Activated T-cell treated with anti-CD3 and anti-CD28 coated beads, Interleukin-2, amount 50 U/mL, for 48 hours (primary cell): ENCODE measurements at regions not wholly inside any gene's neighbourhood (a gene's known extent, or its start where the extent isn't known, plus 50 kb on each side); places are given as distances from the start of the nearest gene placed in this dataset.

Source experiments
- DNase-seq, 2 experiments: peaks; one replicate each; pipeline ENCODE4 v3.0.0-alpha.2; 2020

DNA sequence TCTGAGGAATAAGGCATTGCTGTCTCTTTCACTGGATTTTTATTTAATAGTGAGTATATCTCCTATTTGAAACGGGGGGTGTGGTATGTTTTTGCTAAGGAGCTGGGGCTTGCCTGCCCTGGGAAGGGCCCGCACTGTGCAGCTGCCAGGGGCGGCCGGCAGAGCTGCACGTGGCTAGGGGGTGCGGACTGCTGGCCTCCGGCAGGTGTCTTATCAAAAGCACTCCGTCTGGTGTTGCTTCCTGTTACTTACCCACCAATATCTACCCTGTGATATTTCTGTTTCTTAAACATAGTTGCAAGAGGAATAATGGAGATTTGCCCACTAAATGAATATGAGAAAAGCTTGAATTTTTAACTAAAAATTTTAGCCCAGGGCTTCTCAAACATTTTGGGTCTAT, 232.0 kb downstream of the IRX1 start:
- no peak for DNase-seq

DNA sequence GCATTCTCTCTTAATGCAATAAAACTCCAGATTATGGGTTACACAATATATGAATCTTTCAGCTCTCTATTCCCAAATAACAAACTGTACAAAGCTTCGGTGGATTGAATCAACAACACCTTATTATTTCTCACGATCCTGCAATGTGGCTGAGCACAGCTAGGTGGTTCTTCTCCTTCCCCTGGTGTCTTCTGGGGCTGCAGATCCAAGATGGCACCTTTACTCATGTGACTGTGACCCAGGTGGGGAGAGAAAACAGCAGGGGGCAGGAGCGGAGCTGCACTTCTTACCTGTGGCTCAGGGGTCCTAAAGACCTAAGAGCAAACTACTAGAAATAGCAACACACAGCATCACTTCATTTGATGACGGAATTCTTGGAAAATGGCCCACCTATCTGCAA, 233.1 kb downstream of the IRX1 start:
- DNase-seq: no peak

DNA sequence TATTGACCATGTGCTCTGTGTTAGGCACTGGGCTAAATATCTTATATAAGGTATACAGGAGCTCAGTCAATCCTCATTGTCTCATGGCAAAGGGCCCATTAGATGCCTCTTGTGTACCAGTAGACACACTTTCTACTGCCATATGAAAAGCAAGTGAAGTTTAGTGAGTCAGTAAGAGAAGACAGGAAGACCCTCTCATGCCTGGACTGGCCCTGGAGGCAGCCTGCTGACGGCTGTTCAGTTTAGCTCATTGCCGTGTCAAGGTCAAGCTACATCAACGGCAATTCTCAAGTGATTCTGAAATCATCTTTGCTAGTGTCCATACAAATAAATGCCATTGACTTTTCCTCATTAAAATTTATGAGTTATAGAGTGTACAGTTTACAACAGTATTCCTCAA, 237.9 kb downstream of the IRX1 start:
- no peak for DNase-seq

DNA sequence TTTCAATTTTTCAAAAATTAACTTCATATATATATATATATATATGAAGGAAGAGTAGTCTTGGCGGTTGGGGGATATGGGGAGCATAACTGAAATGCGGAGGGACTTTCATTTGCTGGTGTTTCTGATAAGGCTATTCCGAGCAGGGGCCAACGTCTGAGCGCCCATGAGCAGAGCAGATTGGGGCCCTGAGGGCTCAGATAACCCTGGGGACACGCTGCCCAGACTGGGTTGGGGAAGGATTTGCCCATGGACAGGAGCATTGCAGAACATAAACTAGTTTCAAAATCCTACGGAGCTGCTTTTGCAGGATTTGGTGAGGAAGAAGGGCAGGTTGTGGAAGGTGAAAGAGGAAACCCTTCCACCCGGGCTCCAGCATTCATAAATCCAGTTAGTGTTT, 240.2 kb downstream of the IRX1 start:
- no peak for DNase-seq

DNA sequence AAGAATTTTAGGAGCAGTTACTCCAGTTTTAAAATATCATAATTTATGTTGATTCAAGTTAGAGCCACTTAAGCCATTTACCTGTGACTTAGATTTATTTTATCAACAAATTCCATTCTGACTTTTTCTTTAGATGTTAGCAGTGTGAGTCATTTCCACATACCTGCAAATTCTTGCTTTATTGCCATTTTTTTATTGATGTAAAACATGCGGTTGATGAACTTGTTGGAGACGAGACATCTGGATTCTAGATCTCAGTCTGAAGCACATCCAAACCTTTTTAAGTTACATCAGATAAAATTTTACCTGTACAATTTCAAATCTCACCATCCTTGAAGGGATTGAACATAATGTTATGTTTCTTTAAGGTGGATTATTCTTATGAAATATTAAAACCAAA, 240.9 kb downstream of the IRX1 start:
- DNase-seq: no peak

DNA sequence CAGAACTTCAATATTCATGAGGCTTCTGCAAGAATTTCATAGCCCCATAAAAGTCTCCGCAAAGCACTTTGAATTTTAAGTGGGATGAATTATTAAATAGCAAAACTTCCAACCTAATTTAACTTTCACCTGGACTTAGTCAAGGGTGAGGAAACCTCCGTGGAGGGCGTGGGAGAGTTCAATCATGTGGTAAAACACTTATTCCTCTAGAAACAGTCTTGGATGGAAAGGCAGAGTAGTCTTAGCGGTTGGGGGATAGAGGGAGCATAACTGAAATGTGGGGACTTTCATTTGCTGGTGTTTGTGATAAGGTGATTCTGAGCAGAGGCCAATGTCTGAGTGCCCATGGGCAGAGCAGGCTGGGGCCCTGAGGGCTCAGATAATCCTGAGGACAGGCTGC, 241.9 kb downstream of the IRX1 start:
- no peak for DNase-seq

DNA sequence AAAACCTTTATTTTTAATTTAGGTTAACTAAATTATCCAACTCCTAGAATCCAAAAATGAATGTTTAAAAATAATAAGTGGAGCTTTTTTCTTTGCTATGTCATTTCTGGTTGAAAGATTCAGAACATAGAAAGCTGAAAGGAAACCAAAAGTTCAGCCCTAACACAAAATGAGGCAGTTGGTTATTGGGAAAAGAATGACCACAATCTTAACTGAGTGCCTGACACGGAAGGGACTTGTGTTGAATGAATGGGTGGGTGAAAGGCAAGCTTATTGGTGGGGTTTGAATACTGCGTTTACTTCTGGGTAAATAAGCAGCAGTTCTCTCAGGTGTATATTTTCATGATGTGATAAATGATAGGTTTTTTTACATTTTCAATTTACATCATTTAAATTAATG, 243.5 kb downstream of the IRX1 start:
- no peak for DNase-seq

DNA sequence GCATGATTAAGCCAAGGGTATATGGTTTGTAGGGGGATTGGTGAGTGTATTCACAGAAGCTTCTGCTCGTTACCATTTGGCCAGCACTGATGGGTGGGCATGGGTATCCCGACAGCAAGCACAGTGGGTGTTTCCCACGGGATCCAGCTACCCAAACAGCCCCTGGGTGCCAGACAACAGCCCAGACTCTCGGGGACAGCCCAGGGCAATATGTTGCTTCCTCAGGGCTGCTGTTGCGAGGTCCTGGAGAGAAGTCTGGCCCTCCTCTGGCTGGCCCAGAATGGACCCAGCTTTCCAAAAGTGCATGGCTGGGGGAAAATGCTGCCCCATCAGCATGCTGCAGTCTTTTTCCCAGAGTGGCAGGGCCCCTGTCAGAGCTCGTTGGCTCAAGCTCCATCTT, 247.0 kb downstream of the IRX1 start:
- no peak for DNase-seq

DNA sequence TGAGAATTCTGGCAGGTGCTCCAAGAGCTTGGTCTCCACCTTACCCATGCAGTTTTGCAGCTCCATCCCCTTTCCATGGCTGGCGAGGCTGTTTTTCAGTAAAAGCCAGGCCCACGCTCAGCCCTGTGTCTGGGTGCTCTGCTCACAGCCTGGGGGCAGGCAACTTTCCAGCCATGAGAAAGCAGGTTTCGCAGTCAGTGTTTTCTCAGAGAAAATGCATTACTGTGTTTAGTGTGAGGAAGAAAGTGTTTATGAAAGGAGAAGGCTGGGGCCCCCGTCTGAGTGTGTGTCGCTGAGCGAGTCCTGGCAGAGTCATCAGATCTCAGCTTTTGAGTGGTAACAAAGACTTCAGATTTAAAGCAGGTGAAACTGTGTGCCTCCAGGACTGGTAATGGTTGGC, 248.1 kb downstream of the IRX1 start:
- no peak for DNase-seq

DNA sequence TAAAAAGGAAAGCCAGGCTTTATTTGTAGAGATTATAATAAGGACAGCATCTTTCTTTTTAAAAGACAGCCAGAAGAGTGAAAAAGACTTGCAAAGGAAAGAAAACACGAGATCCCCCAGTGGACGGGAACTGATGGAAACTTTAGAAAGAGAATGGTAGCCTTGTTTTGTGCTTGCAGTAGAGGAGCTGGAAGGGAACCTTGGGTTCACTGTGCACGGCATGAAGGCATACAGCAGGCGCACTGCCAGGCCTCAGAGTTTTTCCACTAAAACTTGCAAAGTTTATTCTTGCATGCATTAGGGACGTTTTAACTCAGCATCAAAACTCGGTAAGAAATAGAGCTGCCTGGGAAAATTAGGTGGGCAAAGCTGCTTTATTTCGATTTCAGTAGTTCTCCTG, 248.6 kb downstream of the IRX1 start:
- no peak for DNase-seq

DNA sequence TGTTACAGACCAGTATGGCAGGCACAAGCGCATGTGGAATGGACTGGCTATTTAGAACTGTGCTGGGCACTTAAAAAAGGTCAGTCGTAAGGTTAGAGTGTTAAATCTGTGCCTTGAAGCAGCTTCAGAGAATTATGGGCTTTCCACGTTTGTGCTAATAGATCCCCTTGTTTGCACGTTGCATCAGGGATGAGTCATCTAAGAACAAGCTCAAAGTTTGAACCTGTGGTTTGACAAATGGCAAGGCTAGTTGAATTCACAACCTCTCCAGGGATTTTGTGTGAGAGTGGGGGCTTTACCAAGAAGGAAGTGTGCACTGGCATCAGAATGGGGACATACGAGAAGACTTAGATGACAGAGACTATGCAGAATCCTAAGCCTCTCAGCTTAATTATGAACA, 249.6 kb downstream of the IRX1 start:
- no peak for DNase-seq

DNA sequence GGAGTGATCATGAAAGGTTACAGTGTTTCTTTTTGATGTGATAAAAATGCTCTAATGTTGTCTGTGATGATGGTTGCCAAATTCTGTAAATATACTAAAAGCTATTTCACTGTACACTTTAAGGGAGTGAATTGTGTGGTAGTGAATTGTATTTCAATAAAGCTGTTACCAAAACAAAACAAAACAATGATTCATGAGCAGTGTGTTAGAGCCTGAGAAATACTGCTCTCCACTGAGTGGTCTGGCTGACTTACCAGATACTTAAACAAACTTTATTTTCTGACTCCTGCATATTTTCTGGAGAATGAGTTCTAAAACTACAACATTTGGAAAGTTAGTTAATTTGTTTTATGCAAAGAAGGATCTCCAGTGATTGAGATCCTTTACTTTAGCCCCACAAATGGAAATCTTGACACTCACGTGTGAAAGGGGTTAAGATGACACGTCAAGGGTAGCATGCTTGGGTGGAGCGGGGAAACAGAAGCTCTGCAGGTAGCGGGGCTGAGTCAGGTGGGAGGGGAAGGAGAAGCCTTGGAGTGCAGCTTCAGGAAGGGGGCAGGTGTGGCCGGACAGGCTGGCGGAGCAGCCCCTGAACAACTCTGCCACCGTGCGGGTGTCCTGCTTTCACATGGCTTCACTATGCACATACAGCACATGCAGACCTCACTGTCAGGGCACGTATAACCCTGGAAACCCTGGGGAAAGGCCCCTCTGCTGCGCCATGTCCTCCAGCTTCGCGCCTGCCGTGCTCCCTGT, 256.7 kb downstream of the IRX1 start:
- no peak for DNase-seq

DNA sequence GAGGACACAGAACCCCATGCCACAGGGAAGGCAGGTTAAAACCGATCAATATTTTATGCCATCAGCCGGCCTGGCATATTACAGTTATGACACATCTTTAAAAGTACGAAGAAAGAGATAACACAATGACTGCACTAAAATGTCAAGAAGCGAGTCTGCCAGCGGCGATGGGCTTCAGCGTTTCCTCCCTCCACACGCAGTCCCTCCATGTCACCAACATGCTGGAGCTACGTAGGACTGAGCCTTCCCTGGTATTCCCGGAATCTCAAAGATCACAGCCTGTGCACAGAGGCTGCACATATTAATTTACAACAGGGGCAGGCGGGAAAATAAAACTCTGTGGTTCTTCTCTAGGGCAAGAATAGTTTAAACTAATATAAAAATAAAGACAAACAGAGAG, 257.7 kb downstream of the IRX1 start:
- no peak for DNase-seq

DNA sequence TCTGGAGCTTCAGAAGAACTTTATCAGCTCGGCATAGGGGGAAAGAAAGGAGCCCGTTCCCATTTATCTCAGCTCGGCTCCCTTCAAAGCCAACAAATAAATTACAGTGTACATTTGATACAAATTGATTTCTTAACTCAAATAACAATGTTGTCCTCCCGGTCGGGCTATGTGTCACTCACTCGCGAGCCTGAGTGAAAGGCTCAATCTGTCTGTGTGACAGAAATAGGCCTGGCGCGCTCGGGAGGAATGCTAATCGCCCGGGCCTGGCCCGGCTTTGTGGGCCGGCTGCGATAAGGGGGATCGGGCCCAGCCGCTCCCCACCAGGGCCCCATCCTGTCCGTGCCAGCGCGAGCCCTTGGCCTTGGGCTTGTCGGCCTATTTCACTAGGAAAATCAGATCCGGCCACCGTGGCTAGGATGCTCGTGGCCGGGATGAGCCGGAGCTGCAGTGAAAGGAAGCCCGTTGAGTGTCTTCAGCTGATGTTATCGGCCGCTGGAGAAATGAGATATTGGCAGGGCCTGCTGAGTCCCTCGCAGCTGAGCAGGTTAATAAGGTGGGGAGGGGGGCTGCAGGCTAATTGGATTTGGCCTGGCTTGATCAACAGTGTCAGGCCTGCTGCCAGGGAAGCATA, 258.7 kb downstream of the IRX1 start:
- DNase-seq: no peak

DNA sequence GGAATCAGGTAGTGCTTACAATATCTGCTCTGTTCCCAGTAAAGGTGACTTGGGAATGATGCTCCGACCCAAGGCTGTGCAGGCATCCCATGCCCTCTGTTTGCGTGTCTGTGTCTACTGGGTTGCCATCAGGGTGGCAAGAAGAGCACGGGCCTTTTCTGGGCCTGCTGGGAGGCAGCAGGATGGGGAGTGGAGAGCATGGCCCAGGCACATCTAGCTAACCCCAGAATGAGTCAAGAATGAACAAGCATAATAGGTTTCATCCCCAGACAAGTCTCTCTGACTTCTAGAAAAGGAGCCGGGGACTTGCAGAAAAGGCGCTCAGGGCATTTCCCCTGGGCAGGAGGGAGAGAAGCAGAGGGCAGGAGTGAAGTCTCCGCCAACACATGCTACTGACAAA, 260.4 kb downstream of the IRX1 start:
- no peak for DNase-seq

DNA sequence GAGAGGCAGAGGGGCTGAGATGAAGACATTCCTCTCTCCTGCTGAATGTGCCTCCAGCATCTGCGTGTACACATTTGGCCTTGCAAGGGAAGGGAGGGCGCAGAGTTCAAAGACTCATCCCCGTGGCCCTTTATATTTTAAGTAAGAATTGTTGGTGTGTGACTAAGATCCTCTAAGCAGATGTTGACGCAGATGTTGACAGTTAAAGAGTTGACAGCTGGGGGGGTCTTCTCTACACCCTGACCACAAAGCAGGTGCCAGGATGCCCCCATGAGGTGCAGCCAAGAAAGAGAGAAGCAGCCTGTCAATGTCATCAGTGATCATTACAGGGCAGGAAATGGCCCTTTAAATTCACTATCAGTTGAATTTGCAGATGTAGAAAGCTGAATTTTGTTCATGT, 262.9 kb downstream of the IRX1 start:
- no peak for DNase-seq

DNA sequence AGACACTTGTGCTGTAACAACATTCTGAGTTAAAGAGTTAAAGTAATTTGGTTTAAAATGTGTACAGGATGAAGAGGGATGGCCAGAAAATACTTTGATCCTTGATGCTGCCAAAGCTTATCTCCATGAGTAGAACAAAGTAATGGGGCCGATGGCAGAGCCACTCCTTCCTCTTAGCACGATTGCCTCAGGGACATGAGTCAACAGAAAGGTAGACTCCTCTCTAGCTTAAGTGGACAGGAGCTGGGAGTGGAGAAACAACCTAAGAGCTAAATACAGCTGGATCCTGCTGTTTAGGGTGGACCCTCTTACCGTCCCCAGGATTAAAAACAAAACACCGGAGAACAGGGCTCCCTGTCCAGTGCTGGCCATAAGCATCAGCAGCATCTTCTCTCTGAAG, 267.3 kb downstream of the IRX1 start:
- DNase-seq: no peak

DNA sequence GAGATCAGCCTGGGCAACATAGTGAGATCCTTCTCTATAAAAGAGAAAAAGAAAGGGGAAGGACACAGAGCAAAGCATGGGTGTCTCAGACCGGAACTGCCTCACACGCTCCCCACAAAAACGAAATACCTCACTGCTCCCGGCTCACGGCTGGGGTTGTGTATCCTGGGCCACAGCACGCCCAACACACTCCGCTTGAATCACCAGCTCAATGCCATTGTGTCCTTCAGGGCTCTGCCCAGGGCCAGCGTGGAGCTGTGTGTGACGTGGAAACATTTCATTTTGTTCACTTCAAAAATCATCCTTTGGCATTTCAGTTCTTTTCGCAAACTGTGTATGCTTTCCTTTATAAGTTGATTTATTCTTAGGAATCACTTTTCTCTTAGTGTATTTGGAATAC, 279.5 kb downstream of the IRX1 start:
- DNase-seq: no peak

DNA sequence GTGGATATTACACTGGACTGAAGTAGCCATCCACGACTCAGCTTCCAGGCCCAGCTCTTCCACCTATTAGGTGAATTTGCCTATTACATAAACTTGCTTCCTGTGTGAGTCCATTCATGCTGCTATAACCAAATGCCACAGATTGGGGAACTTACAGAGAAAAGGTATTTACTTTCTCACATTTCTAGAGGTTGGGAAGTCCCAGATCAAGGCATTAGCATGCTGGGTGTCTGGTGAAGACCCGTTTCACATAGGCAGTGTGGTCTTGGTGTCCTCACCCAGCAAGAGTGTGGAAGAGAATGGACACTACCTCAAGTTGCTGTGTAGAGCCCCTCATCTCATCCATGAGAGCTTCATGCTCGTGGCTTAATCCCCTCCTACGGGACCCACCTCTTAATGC, 282.6 kb downstream of the IRX1 start:
- no peak for DNase-seq

DNA sequence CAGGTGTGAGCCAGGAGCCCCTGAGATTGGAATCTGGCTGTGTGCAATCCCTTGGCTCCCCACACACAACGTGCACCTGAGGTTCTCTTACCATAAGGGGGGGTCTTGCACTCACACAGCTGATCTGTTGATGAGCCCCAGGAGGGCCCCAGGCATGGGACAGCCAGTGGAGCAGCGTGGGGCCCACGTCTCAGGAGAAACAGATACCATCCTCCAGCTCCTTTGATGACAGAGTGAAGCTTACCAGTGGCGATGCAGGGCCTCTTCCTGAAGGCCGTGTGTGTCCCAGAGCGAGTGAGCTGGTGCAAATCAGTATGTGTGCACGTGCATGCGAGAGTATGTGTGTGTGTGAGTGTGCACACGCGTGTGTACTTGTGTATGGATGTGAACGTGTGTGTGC, 287.4 kb downstream of the IRX1 start:
- DNase-seq: no peak

DNA sequence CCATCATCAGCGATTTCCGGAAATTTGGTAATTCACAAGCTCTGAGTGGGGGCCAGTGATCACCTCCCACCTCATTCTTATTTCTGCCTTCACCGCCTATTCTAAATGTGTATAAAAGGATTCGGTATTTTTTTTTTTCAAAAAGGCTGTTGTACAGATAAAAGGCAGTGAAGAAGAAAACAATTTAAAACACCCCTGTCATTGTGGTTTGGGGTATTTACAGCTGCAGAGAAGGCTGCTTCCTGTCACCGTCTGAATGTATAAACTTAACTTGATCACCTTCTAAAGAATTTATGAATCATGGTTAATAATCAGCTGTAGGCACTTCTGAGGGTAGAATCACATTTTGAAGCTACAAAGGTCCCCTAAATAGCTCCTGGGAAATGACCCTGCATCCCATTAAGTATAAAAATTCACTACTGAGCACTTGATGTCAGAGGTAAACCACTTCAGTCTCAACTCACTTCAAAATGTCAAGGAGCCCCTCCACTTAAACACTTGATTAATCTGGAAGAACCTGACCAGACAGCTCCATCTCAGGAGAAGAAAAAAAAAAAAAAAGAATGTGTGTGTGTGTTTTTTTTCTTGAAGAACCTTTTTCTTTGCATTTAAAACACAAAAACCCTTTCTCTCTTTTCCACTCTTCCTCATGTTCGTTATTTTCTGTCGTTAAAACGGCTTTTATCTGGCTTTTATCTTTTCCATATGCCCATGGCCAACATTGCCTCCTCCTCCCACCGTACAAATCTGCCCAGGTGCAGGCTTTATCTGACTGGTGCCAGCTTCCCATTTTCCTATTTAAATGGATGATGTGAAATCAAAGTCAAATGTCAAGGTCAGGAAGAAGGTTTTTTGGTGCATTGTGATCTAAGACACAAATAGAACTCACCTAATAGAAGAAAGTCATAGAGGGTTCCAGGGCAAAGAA, 291.2 kb downstream of the IRX1 start:
- no peak for DNase-seq

DNA sequence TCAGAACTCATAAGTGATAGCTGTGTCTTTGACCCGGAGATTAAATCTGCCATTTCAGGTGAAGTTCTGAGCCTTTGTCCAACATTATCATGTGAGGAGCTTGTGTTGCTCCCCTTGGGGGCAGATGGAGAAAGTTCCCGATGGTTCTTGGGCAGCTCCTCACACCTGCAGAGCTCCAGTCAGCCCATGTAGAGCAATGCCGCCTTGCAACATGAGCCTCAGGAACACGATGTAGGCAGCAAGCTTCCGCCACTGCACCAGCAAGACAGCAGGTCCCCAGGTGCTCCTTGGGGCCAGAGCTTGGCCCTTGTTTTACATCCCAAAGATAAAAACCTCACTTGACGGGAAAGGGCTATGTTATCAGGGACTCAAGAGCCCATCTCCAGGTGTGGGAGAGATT, 292.7 kb downstream of the IRX1 start:
- no peak for DNase-seq

DNA sequence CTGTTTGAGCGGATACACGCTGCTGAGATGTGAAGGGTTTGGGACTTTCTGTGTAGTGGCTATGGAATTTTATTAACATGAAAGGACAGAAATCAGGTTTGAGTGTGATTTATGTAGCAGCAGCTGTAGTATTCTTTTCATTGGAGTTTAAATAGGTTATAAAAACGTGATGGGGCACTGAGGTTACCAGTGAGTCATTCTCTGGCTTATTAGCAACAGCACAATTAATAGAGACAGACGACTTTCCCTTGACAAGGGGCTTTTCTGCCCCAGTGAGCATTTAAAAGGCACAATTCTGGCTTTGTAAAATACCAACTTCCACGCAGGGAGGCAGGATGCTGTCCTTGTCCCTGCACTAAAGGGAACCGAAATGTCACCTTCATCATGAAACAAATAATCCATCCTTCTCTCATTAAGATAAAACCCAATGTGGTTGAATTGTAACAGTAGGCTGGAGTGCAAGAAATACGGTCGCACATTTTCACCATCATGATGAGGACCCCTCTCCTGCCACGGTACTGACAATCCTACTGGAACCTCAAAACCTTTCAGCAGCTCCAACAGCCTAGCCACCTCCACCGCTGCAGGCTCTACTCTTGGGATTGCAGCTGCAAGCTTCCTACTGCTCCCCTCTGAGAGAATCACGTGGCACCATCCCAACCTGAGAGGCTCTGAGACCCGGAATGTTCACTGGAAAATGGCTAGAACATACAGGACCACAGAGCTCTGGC, 293.9 kb downstream of the IRX1 start:
- no peak for DNase-seq
